ENCODE measurements at regions not wholly inside any gene's neighbourhood (a gene's known extent, or its start where the extent isn't known, plus 50 kb on each side); places are given as distances from the start of the nearest gene placed in this dataset.

GRCh38 chr13:103291798-103292572 lies 225.8 kb upstream of the SLC10A2 start:
- Histone ChIP-seq H3K36me3 (ENCODE audit: control insufficient read depth, insufficient read depth, low read length) (no peaks in the 10 kb centered on the region), H3K27me3 (ENCODE audit: control insufficient read depth, insufficient read depth, low read length) (no peaks in the 10 kb centered on the region), H3K4me3 (ENCODE audit: low read depth, low read length) (no peak overlapping the region)
- FAIRE-seq (no peak), DNase-seq (ENCODE audit: low read depth) (no peak)
- no peak for TF ChIP-seq CTCF (IDR thresholded peaks at IDR 0.05; ENCODE audit: insufficient read depth, low read length, severe bottlenecking)

GRCh38 chr13:103291226-103291625 lies 225.0 kb upstream of the SLC10A2 start:
- Histone ChIP-seq H3K27me3 (ENCODE audit: control insufficient read depth, insufficient read depth, low read length) (no peaks in the 10 kb centered on the region), H3K4me3 (ENCODE audit: low read depth, low read length) (no peak overlapping the region), H3K36me3 (ENCODE audit: control insufficient read depth, insufficient read depth, low read length) (no peaks in the 10 kb centered on the region)
- no peak for DNase-seq (ENCODE audit: low read depth)
- FAIRE-seq, result no peak
- TF ChIP-seq CTCF (IDR thresholded peaks at IDR 0.05; ENCODE audit: insufficient read depth, low read length, severe bottlenecking), result no peak

GRCh38 chr13:103289681-103290080 lies 223.5 kb upstream of the SLC10A2 start:
- DNase-seq (ENCODE audit: low read depth), result no peak
- no peak for TF ChIP-seq CTCF (IDR thresholded peaks at IDR 0.05; ENCODE audit: insufficient read depth, low read length, severe bottlenecking)
- Histone ChIP-seq H3K4me3 (ENCODE audit: low read depth, low read length) (no peak overlapping the region), H3K27me3 (ENCODE audit: control insufficient read depth, insufficient read depth, low read length) (no peaks in the 10 kb centered on the region), H3K36me3 (ENCODE audit: control insufficient read depth, insufficient read depth, low read length) (no peaks in the 10 kb centered on the region)
- no peak for FAIRE-seq

GRCh38 chr13:103288114-103288513 lies 221.9 kb upstream of the SLC10A2 start:
- Histone ChIP-seq H3K4me3 (ENCODE audit: low read depth, low read length) (no peak overlapping the region), H3K36me3 (ENCODE audit: control insufficient read depth, insufficient read depth, low read length) (no peaks in the 10 kb centered on the region), H3K27me3 (ENCODE audit: control insufficient read depth, insufficient read depth, low read length) (no peaks in the 10 kb centered on the region)
- FAIRE-seq, result no peak
- DNase-seq (ENCODE audit: low read depth), result no peak
- TF ChIP-seq CTCF (IDR thresholded peaks at IDR 0.05; ENCODE audit: insufficient read depth, low read length, severe bottlenecking), result no peak

GRCh38 chr13:103287659-103288058 lies 221.4 kb upstream of the SLC10A2 start:
- DNase-seq (ENCODE audit: low read depth) (peak; percentile 76), FAIRE-seq (no peak)
- H3K27me3 ChIP-seq (ENCODE audit: control insufficient read depth, insufficient read depth, low read length), result no peaks in the 10 kb centered on the region
- H3K4me3 ChIP-seq (ENCODE audit: low read depth, low read length), result no peak overlapping the region
- no peaks in the 10 kb centered on the region for H3K36me3 ChIP-seq (ENCODE audit: control insufficient read depth, insufficient read depth, low read length)
- no peak for TF ChIP-seq CTCF (IDR thresholded peaks at IDR 0.05; ENCODE audit: insufficient read depth, low read length, severe bottlenecking)

GRCh38 chr13:103284466-103284865 lies 218.2 kb upstream of the SLC10A2 start:
- FAIRE-seq (no peak), DNase-seq (ENCODE audit: low read depth) (no peak)
- Histone ChIP-seq H3K4me3 (ENCODE audit: low read depth, low read length) (no peak overlapping the region), H3K27me3 (ENCODE audit: control insufficient read depth, insufficient read depth, low read length) (no peaks in the 10 kb centered on the region), H3K36me3 (ENCODE audit: control insufficient read depth, insufficient read depth, low read length) (no peaks in the 10 kb centered on the region)
- TF ChIP-seq CTCF (IDR thresholded peaks at IDR 0.05; ENCODE audit: insufficient read depth, low read length, severe bottlenecking), result no peak
